Kidney (tissue), 13 donors: ENCODE measurements at regions not wholly inside any gene's neighbourhood (a gene's known extent, or its start where the extent isn't known, plus 50 kb on each side); places are given as distances from the start of the nearest gene placed in this dataset.

Experiments used
- DNase-seq, 5 donors: peaks; one replicate each; pipeline ENCODE4 v3.0.0-alpha.2; 2013 to 2020
- FAIRE-seq: peaks from 2 replicates; lab custom pipeline; 2012; peaks lifted over from hg19 to GRCh38; lab: Jason Lieb, UNC
- H3K27ac ChIP-seq, 2 donors: one replicate each; pipeline ENCODE4 v1.7.0; 2013; ENCODE audit warnings: low read depth in 2 of 2, low read length in 2 of 2, inconsistent platforms in 1 of 2
- H3K27me3 ChIP-seq: one replicate; pipeline ENCODE4 v1.7.1; 2013; ENCODE audit warnings: low read length, inconsistent platforms; ENCODE audit not compliant: control insufficient read depth, insufficient read depth
- H3K36me3 ChIP-seq, 3 donors: one replicate each; pipeline versions ENCODE4 v1.7.0 to v1.7.1; 2013; ENCODE audit warnings: low read length in 3 of 3, control low read depth in 1 of 3, inconsistent platforms in 1 of 3; ENCODE audit not compliant: insufficient read depth in 3 of 3, control insufficient read depth in 2 of 3
- H3K4me1 ChIP-seq, 3 donors: one replicate each; pipeline versions ENCODE4 v1.7.0 to v1.7.1; 2013; ENCODE audit warnings: low read length in 3 of 3, inconsistent platforms in 1 of 3, low read depth in 1 of 3; ENCODE audit not compliant: control insufficient read depth in 2 of 3, insufficient read depth in 2 of 3
- H3K4me3 ChIP-seq, 3 donors: one replicate each; pipeline versions ENCODE4 v1.7.0 to v1.8.1; 2013; ENCODE audit warnings: low read length in 3 of 3, control low read depth in 1 of 3, inconsistent platforms in 1 of 3
- H3K9ac ChIP-seq, 3 donors: one replicate each; pipeline versions ENCODE4 v1.7.0 to v1.7.1; 2013; ENCODE audit warnings: low read length in 3 of 3, control low read depth in 1 of 3, inconsistent platforms in 1 of 3
- H3K9me3 ChIP-seq, 3 donors: one replicate each; pipeline versions ENCODE4 v1.7.0 to v1.7.1; 2013; ENCODE audit warnings: low read length in 3 of 3, control low read depth in 1 of 3, inconsistent platforms in 1 of 3; ENCODE audit not compliant: control insufficient read depth in 2 of 3, insufficient read depth in 1 of 3
- intact Hi-C: fragments of 100-400 bp; cut with DNase I; formaldehyde crosslinking; loops from one replicate; pipeline ENCODE4 v1.11.1; 2022
- TF ChIP-seq, protein P1 (sequence below): IDR thresholded peaks from 3 replicates; pipeline ENCODE4 v1.5.1; 2012; ENCODE audit warnings: mild to moderate bottlenecking, moderate library complexity, borderline replicate concordance; ENCODE audit not compliant: insufficient read depth; ENCODE audit errors: extremely low read depth
- donor health status: control.
- donor health status: control.
- donor health status: control.
- donor health status: control.
- donor health status: control.
- donor health status: DM: yes; HTN: yes; CAD: no.
- donor health status: Normal renal cell carcinoma (clear cell type).

DNA sequence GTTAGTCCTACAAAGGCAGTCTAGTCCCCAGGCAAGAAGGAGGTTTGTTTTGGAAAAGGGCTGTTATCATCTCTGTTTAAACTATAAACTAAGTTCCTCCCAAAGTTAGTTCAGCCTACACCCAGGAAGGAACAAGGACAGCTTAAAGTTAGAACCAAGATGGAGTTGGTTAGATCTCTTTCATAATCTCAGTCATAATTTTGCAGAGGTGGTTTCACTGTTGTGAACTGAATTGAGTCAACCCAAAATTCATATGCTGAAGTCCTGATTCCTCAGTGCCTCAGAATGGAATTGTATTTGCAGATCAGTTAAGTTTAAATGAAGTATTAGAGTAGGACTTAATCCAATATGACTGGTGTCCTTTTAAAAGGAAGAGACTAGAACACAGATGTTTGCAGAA is 101.0 kb upstream of the C3orf80 start:
- TF ChIP-seq, protein P1, sequence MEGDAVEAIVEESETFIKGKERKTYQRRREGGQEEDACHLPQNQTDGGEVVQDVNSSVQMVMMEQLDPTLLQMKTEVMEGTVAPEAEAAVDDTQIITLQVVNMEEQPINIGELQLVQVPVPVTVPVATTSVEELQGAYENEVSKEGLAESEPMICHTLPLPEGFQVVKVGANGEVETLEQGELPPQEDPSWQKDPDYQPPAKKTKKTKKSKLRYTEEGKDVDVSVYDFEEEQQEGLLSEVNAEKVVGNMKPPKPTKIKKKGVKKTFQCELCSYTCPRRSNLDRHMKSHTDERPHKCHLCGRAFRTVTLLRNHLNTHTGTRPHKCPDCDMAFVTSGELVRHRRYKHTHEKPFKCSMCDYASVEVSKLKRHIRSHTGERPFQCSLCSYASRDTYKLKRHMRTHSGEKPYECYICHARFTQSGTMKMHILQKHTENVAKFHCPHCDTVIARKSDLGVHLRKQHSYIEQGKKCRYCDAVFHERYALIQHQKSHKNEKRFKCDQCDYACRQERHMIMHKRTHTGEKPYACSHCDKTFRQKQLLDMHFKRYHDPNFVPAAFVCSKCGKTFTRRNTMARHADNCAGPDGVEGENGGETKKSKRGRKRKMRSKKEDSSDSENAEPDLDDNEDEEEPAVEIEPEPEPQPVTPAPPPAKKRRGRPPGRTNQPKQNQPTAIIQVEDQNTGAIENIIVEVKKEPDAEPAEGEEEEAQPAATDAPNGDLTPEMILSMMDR, result no peak
- intact Hi-C loops, result no loop called here
- Histone ChIP-seq H3K4me1 (no peaks in the 10 kb centered on the region), H3K27me3 (no peaks in the 10 kb centered on the region), H3K27ac (no peak overlapping the region), H3K4me3 (no peak overlapping the region), H3K36me3 (no peaks in the 10 kb centered on the region), H3K9ac (no peak overlapping the region), H3K9me3 (no peaks in the 10 kb centered on the region)
- FAIRE-seq (no peak), DNase-seq (no peak)

DNA sequence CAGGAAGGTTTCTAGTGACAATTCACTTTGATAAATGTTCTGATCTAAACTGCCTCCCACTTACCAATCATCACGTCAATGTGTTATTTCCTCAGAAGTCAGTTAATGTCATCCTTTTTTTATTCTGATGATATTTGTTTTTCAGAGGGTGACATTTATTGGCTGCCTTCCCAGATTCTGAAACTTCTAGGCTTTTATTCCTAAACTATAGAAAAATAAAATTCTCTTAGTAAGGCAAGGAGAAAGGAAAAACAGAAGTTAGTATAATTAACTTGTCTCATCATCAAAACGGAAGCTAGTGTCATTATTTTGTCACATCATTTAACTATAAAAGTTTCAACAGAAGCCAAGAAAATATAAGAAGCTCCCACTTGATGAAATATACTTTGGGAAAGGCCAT is 100.0 kb upstream of the C3orf80 start:
- DNase-seq, result no peak
- no peaks in the 10 kb centered on the region for H3K9me3 ChIP-seq
- FAIRE-seq, result no peak
- H3K27ac ChIP-seq, result no peak overlapping the region
- TF ChIP-seq, protein P1, result no peak
- H3K36me3 ChIP-seq, result no peaks in the 10 kb centered on the region
- intact Hi-C loops, result no loop called here
- no peaks in the 10 kb centered on the region for H3K4me1 ChIP-seq
- no peak overlapping the region for H3K4me3 ChIP-seq
- H3K27me3 ChIP-seq, result no peaks in the 10 kb centered on the region
- H3K9ac ChIP-seq, result no peak overlapping the region

DNA sequence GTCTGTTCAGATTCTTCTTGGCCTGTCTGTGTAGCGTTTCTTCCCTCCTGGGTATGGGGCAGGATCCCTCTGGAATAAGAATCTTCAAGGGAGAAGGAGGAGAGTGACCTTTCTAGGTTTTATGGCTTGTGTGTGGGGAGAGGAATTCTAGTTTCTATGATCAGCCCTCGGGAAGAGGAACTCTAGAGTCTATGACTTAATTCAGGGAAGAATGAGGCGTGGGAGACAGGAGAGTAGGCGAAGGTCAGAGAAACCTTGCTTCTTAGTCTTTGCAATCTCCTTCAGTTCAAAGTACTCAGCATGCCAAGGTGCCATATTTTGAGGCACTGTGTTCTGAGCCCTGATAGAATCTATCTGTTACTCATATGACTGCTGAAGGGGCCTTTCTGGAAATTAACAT is 99.2 kb upstream of the C3orf80 start:
- Histone ChIP-seq H3K9ac (no peak overlapping the region), H3K27me3 (no peaks in the 10 kb centered on the region), H3K4me1 (no peaks in the 10 kb centered on the region), H3K27ac (no peak overlapping the region), H3K4me3 (no peak overlapping the region), H3K9me3 (no peaks in the 10 kb centered on the region), H3K36me3 (no peaks in the 10 kb centered on the region)
- intact Hi-C loops, result no loop called here
- no peak for FAIRE-seq
- TF ChIP-seq, protein P1, result no peak
- DNase-seq, result no peak

DNA sequence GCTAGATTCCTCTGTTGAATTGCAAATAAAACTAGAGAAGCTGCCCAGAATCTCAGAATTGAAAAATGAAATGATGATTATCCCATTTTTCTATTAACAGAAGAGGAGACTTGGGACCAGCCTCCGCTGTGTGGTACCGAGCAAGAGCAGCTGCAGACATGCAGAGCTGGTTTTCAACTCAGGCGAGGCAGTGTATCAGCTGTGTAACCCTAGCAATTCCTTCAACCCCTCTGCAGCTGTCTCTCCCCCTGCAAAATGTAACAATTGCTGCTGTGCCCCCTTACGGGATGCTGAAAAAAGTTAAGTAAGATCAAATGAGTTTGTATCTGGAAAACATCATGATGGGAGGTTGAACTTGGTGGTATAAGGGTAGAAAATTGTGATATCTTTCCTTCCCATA is 98.5 kb upstream of the C3orf80 start:
- Histone ChIP-seq H3K27ac (no peak overlapping the region), H3K4me1 (no peaks in the 10 kb centered on the region), H3K9me3 (no peaks in the 10 kb centered on the region), H3K4me3 (no peak overlapping the region), H3K36me3 (no peaks in the 10 kb centered on the region), H3K9ac (no peak overlapping the region), H3K27me3 (no peaks in the 10 kb centered on the region)
- no peak for DNase-seq
- intact Hi-C loops, result no loop called here
- TF ChIP-seq, protein P1, result no peak
- FAIRE-seq, result no peak
